ENCODE measurements at regions not wholly inside any gene's neighbourhood (a gene's known extent, or its start where the extent isn't known, plus 50 kb on each side); places are given as distances from the start of the nearest gene placed in this dataset.

GRCh38 chr2:217617616-217618022 is 385.2 kb downstream of the TNS1 start:
- no peaks in the 10 kb centered on the region for H3K9me3 ChIP-seq (ENCODE audit: control insufficient read depth, insufficient read depth, low read length)
- H3K4me3 ChIP-seq (ENCODE audit: low read length), result no peak overlapping the region
- no peaks in the 10 kb centered on the region for H3K27me3 ChIP-seq (ENCODE audit: control insufficient read depth, insufficient read depth, low read length)
- H3K36me3 ChIP-seq (ENCODE audit: control insufficient read depth, insufficient read depth, low read length), result no peaks in the 10 kb centered on the region
- WGBS (ENCODE audit: insufficient coverage, insufficient read length), result no CpG with 5 or more reads among the region's 8 CpGs
- no peak overlapping the region for H3K27ac ChIP-seq (ENCODE audit: low read length)
- no peak for DNase-seq (ENCODE audit: low read depth, low spot score)
- peaks cover 4% of the 10 kb centered on the region for H3K4me1 ChIP-seq (ENCODE audit: control insufficient read depth, insufficient read depth, low read length)

GRCh38 chr2:217616936-217617335 is 385.9 kb downstream of the TNS1 start:
- DNase-seq (ENCODE audit: low read depth, low spot score), result no peak
- peaks cover 2% of the 10 kb centered on the region for H3K4me1 ChIP-seq (ENCODE audit: control insufficient read depth, insufficient read depth, low read length)
- WGBS (ENCODE audit: insufficient coverage, insufficient read length), result no CpG with 5 or more reads among the region's 4 CpGs
- no peaks in the 10 kb centered on the region for H3K27me3 ChIP-seq (ENCODE audit: control insufficient read depth, insufficient read depth, low read length)
- no peak overlapping the region for H3K4me3 ChIP-seq (ENCODE audit: low read length)
- no peak overlapping the region for H3K27ac ChIP-seq (ENCODE audit: low read length)
- no peaks in the 10 kb centered on the region for H3K36me3 ChIP-seq (ENCODE audit: control insufficient read depth, insufficient read depth, low read length)
- H3K9me3 ChIP-seq (ENCODE audit: control insufficient read depth, insufficient read depth, low read length), result no peaks in the 10 kb centered on the region

- H3K4me1 ChIP-seq (ENCODE audit: control insufficient read depth, insufficient read depth, low read length), result no peaks in the 10 kb centered on the region; the same call in 1 of the 2 replicates
- WGBS (ENCODE audit: insufficient coverage, insufficient read length), result no CpG with 5 or more reads among the region's 1 CpG
- H3K9me3 ChIP-seq (ENCODE audit: control insufficient read depth, insufficient read depth, low read length), result no peaks in the 10 kb centered on the region
- H3K4me3 ChIP-seq (ENCODE audit: low read length), result no peak overlapping the region
- no peak overlapping the region for H3K27ac ChIP-seq (ENCODE audit: low read length)
- no peaks in the 10 kb centered on the region for H3K36me3 ChIP-seq (ENCODE audit: control insufficient read depth, insufficient read depth, low read length)
- H3K27me3 ChIP-seq (ENCODE audit: control insufficient read depth, insufficient read depth, low read length), result no peaks in the 10 kb centered on the region
- no peak for DNase-seq (ENCODE audit: low read depth, low spot score)
Measured at GRCh38 chr2:217615171-217615570, 387.6 kb downstream of the TNS1 start.

GRCh38 chr2:217614498-217614897 is 388.3 kb downstream of the TNS1 start:
- Histone ChIP-seq H3K9me3 (ENCODE audit: control insufficient read depth, insufficient read depth, low read length) (no peaks in the 10 kb centered on the region), H3K27me3 (ENCODE audit: control insufficient read depth, insufficient read depth, low read length) (no peaks in the 10 kb centered on the region), H3K4me1 (ENCODE audit: control insufficient read depth, insufficient read depth, low read length) (no peaks in the 10 kb centered on the region; the same call in 1 of the 2 replicates), H3K4me3 (ENCODE audit: low read length) (no peak overlapping the region), H3K36me3 (ENCODE audit: control insufficient read depth, insufficient read depth, low read length) (no peaks in the 10 kb centered on the region), H3K27ac (ENCODE audit: low read length) (no peak overlapping the region)
- WGBS (ENCODE audit: insufficient coverage, insufficient read length), result no CpG with 5 or more reads among the region's 3 CpGs
- no peak for DNase-seq (ENCODE audit: low read depth, low spot score)

GRCh38 chr2:217614096-217614495 is 388.7 kb downstream of the TNS1 start:
- no peaks in the 10 kb centered on the region for H3K27me3 ChIP-seq (ENCODE audit: control insufficient read depth, insufficient read depth, low read length)
- DNase-seq (ENCODE audit: low read depth, low spot score), result no peak
- H3K9me3 ChIP-seq (ENCODE audit: control insufficient read depth, insufficient read depth, low read length), result no peaks in the 10 kb centered on the region
- no peak overlapping the region for H3K27ac ChIP-seq (ENCODE audit: low read length)
- H3K4me3 ChIP-seq (ENCODE audit: low read length), result no peak overlapping the region
- WGBS (ENCODE audit: insufficient coverage, insufficient read length), result no CpG with 5 or more reads among the region's 4 CpGs
- H3K36me3 ChIP-seq (ENCODE audit: control insufficient read depth, insufficient read depth, low read length), result no peaks in the 10 kb centered on the region
- no peaks in the 10 kb centered on the region; the same call in 1 of the 2 replicates for H3K4me1 ChIP-seq (ENCODE audit: control insufficient read depth, insufficient read depth, low read length)

- WGBS (ENCODE audit: insufficient coverage, insufficient read length), result no CpG with 5 or more reads among the region's 9 CpGs
- no peaks in the 10 kb centered on the region for H3K36me3 ChIP-seq (ENCODE audit: control insufficient read depth, insufficient read depth, low read length)
Measured at GRCh38 chr2:217612920-217613319, 389.9 kb downstream of the TNS1 start.

GRCh38 chr2:217612211-217612610 is 390.6 kb downstream of the TNS1 start:
- H3K27me3 ChIP-seq (ENCODE audit: control insufficient read depth, insufficient read depth, low read length), result no peaks in the 10 kb centered on the region
- no peak for DNase-seq (ENCODE audit: low read depth, low spot score)
- no peaks in the 10 kb centered on the region for H3K4me1 ChIP-seq (ENCODE audit: control insufficient read depth, insufficient read depth, low read length)
- WGBS (ENCODE audit: insufficient coverage, insufficient read length), result no CpG with 5 or more reads among the region's 3 CpGs
- no peaks in the 10 kb centered on the region for H3K36me3 ChIP-seq (ENCODE audit: control insufficient read depth, insufficient read depth, low read length)
- H3K4me3 ChIP-seq (ENCODE audit: low read length), result no peak overlapping the region
- H3K9me3 ChIP-seq (ENCODE audit: control insufficient read depth, insufficient read depth, low read length), result no peaks in the 10 kb centered on the region
- no peak overlapping the region for H3K27ac ChIP-seq (ENCODE audit: low read length)

More at GRCh38 chr2:217612920-217613319, 389.9 kb downstream of the TNS1 start:
- Histone ChIP-seq H3K27me3 (ENCODE audit: control insufficient read depth, insufficient read depth, low read length) (no peaks in the 10 kb centered on the region), H3K27ac (ENCODE audit: low read length) (no peak overlapping the region), H3K9me3 (ENCODE audit: control insufficient read depth, insufficient read depth, low read length) (no peaks in the 10 kb centered on the region), H3K4me3 (ENCODE audit: low read length) (no peak overlapping the region), H3K4me1 (ENCODE audit: control insufficient read depth, insufficient read depth, low read length) (no peaks in the 10 kb centered on the region; the same call in 1 of the 2 replicates)
- no peak for DNase-seq (ENCODE audit: low read depth, low spot score)

GRCh38 chr2:217611626-217612127 is 391.1 kb downstream of the TNS1 start:
- no CpG with 5 or more reads among the region's 5 CpGs for WGBS (ENCODE audit: insufficient coverage, insufficient read length)
- no peaks in the 10 kb centered on the region for H3K27me3 ChIP-seq (ENCODE audit: control insufficient read depth, insufficient read depth, low read length)
- H3K27ac ChIP-seq (ENCODE audit: low read length), result no peak overlapping the region
- no peak overlapping the region for H3K4me3 ChIP-seq (ENCODE audit: low read length)
- H3K4me1 ChIP-seq (ENCODE audit: control insufficient read depth, insufficient read depth, low read length), result no peaks in the 10 kb centered on the region
- no peaks in the 10 kb centered on the region for H3K36me3 ChIP-seq (ENCODE audit: control insufficient read depth, insufficient read depth, low read length)
- DNase-seq (ENCODE audit: low read depth, low spot score), result no peak
- no peaks in the 10 kb centered on the region for H3K9me3 ChIP-seq (ENCODE audit: control insufficient read depth, insufficient read depth, low read length)

- Histone ChIP-seq H3K4me1 (ENCODE audit: control insufficient read depth, insufficient read depth, low read length) (no peaks in the 10 kb centered on the region), H3K27ac (ENCODE audit: low read length) (no peak overlapping the region), H3K4me3 (ENCODE audit: low read length) (no peak overlapping the region), H3K9me3 (ENCODE audit: control insufficient read depth, insufficient read depth, low read length) (no peaks in the 10 kb centered on the region), H3K27me3 (ENCODE audit: control insufficient read depth, insufficient read depth, low read length) (no peaks in the 10 kb centered on the region), H3K36me3 (ENCODE audit: control insufficient read depth, insufficient read depth, low read length) (no peaks in the 10 kb centered on the region)
- WGBS (ENCODE audit: insufficient coverage, insufficient read length), result no CpG with 5 or more reads among the region's 4 CpGs
- DNase-seq (ENCODE audit: low read depth, low spot score), result no peak
Measured at GRCh38 chr2:217611056-217611455, 391.7 kb downstream of the TNS1 start.

- no peaks in the 10 kb centered on the region for H3K36me3 ChIP-seq (ENCODE audit: control insufficient read depth, insufficient read depth, low read length)
- H3K27me3 ChIP-seq (ENCODE audit: control insufficient read depth, insufficient read depth, low read length), result no peaks in the 10 kb centered on the region
- no peak overlapping the region for H3K4me3 ChIP-seq (ENCODE audit: low read length)
- DNase-seq (ENCODE audit: low read depth, low spot score), result no peak
- H3K9me3 ChIP-seq (ENCODE audit: control insufficient read depth, insufficient read depth, low read length), result no peaks in the 10 kb centered on the region
- H3K27ac ChIP-seq (ENCODE audit: low read length), result no peak overlapping the region
- no peaks in the 10 kb centered on the region for H3K4me1 ChIP-seq (ENCODE audit: control insufficient read depth, insufficient read depth, low read length)
- no CpG with 5 or more reads among the region's 6 CpGs for WGBS (ENCODE audit: insufficient coverage, insufficient read length)
Measured at GRCh38 chr2:217610401-217610814, 392.4 kb downstream of the TNS1 start.

GRCh38 chr2:217609952-217610351 is 392.8 kb downstream of the TNS1 start:
- Histone ChIP-seq H3K4me3 (ENCODE audit: low read length) (no peak overlapping the region), H3K27ac (ENCODE audit: low read length) (no peak overlapping the region)

More at GRCh38 chr2:217609952-217610351, 392.8 kb downstream of the TNS1 start:
- Histone ChIP-seq H3K4me1 (ENCODE audit: control insufficient read depth, insufficient read depth, low read length) (no peaks in the 10 kb centered on the region), H3K9me3 (ENCODE audit: control insufficient read depth, insufficient read depth, low read length) (no peaks in the 10 kb centered on the region), H3K36me3 (ENCODE audit: control insufficient read depth, insufficient read depth, low read length) (no peaks in the 10 kb centered on the region), H3K27me3 (ENCODE audit: control insufficient read depth, insufficient read depth, low read length) (no peaks in the 10 kb centered on the region)
- no peak for DNase-seq (ENCODE audit: low read depth, low spot score)
- WGBS (ENCODE audit: insufficient coverage, insufficient read length), result no CpG with 5 or more reads among the region's 3 CpGs
